ENCODE measurements at regions not wholly inside any gene's neighbourhood (a gene's known extent, or its start where the extent isn't known, plus 50 kb on each side); places are given as distances from the start of the nearest gene placed in this dataset.
A peak's percentile ranks its signal among the peaks of the same experiment; 100 is the strongest.

- no peak for DNase-seq (ENCODE audit: low read depth, low spot score)
These were observed 192.5 kb downstream of the NDFIP2 start for GRCh38 chr13:79673310-79673992.

DNA sequence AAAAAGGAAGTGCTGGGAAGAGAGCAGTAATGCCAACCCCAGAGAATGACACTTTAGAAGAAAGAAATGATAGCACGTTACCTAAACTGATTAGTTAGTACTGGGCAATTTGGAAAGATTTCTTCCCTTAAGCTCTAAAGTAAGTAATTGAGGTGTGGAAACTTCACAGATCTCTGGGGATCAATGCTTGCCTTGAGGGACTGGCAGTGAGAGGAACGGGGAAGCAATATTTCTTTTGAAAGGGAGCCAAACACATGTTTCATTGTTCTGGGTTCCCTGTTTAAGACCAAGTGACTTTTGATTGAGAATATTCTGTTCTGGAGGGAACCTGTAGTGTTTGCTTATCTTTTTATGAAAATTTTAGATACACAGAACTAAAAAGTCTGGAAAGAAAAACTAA, 190.5 kb downstream of the NDFIP2 start:
- DNase-seq (ENCODE audit: low read depth, low spot score) = no peak

DNA sequence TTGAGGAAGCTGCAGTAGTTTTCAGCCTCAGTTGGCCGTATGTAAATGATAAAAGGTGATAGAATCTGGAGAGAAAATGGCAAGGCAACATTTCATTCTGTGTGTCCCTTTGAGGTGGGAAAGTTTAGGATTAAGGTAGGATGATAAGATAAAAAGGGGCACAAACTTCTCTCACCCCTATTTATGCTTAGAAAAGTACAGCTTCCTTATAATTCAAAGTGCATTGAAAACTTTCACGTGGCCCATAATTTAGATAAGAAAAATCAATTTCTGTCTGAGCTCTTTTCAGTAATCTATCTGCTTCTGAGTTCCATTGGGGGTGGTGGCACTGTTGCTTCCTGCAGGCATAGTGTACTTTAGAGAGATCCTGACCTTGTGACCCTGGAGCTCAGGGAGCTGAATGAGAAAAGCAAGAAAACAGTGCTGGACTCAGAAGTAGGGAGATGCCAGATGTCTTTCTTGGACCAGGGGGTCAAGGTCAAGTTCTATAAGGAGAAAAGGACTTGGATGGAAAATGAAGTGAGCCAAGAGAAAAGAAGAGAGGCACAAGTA, 187.3 kb downstream of the NDFIP2 start:
- no peak for DNase-seq (ENCODE audit: low read depth, low spot score)

DNA sequence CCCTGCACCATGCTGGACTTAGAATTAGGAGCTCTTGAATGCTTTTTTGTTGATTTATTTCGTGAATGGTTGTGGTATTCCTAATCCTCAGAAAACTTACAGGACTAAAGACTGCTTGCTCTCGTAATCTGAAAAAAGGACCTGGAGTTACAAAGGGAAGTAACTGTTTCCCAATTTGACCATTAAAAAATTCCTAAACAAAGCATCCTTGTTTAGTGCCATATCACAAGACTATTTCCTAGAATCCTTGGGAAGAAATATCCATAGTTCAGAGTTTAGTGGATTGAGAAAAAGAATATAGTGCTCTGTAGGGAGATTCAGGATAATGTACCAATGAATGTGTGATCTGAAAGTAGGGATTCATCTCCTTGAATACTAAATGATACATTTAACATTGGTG, 186.8 kb downstream of the NDFIP2 start:
- DNase-seq (ENCODE audit: low read depth, low spot score) = no peak

- no peak for DNase-seq (ENCODE audit: low read depth, low spot score)
These were observed 183.2 kb downstream of the NDFIP2 start for GRCh38 chr13:79663977-79664636.

GRCh38 chr13:79663435-79663834, 182.5 kb downstream of the NDFIP2 start:
- no peak for DNase-seq (ENCODE audit: low read depth, low spot score)

GRCh38 chr13:79662882-79663281, 181.9 kb downstream of the NDFIP2 start:
- no peak for DNase-seq (ENCODE audit: low read depth, low spot score)

DNA sequence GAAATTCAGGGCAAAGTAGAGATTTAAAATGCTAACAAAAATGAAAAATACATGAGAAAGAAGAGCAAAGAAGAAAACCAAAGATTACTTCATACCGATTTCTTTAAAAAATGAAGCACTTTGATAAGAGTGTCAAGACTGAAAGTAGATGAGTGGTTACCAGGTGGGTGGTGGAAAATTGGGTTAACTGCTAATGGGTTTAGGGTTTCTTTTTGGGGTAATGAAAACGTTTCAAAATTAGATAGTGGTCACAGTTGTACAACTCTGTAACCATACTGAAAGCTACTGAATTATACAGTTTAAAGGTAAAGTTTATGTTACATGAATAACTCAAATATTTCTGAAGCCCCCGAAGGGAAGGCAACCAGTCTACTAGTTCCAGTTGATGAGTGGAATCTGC, 179.4 kb downstream of the NDFIP2 start:
- no peak for DNase-seq (ENCODE audit: low read depth, low spot score)

DNA sequence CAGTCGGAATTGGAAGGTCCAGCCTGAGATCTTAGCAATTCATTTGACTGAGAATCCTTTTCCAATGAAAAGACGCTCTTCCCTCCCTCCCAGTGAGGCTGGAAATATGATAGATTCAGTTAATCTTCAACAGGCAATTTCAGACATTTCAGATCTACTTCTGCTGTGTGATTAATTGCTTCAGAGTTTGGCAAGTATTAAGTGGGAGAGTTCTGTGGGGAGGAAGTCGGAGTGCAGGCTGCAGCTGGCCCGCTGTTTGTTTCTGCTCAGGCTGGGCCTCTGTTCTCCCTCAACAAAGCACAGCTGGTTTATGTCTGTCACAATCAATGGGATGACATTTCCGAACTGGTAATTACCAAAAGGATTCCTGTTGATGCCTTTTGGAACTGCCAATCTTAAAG, 178.2 kb downstream of the NDFIP2 start:
- DNase-seq (ENCODE audit: low read depth, low spot score) = peak; percentile 79

DNA sequence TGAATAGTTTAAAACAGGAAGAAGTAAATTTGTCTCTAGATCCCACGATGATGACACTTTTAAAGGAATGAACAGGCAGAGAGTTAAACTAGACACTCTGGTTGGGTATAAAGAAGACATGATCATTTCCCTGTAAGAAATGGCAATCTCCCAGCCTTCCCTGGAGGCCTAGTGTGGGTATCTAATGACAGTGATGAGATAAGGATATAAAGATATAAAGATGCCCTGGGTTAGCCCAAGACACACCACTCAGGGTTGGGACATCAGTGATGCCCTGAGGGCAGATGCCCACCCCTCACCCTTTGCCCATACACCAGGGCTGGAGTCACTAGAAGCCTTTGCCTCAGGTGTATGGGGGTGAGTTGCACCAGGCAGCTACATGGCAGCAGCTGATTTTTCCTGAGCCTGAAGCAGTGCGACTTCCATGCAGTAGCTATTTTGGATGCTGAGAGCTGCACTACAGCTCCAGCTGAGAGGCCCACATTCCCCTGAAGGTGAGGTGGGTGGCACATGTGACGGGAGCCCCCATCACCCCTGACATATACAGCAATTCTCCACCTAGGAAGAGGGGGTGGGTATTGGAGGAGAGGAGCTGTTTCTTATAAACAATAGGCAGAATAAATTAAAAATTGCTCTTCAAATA, 177.5 kb downstream of the NDFIP2 start:
- no peak for DNase-seq (ENCODE audit: low read depth, low spot score)

DNA sequence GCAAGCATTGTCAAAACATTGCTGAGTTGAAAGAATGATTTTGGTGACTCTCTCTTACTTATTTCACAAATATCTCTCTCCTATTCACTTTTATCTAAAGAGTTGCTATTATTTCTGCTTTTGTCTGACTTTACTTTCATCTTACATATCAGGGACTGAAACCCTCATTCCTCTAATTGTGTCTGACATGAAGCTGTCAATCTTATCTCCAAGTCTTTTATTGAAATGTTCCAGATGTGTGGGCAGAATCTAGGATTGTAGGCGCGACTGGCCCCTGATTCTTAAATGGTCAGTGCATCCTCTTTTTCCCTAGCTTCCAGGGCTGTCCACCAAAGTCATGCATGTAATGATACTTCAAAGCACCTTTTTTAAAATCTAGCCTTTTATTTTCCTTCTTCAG, 174.6 kb downstream of the NDFIP2 start:
- DNase-seq (ENCODE audit: low read depth, low spot score) = no peak

DNA sequence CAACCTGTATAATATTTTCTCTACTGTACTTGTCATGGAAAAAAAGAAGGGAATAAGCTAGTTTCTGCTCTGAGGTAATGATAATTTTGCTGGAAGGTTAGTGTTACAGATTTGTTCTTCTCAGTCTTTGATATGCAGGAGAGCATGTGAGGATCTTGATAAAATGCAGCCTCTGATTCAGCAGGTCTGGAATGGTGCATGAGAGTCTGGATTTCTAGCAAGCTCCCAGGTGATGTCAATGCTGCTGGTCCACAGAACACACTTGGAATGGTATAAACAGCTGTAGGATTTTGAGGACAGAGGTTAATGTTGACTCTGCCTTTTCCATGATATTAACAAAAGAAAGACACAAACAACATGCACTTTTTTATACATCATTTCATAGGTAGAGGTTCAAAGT, 173.6 kb downstream of the NDFIP2 start:
- peak; percentile 10 for DNase-seq (ENCODE audit: low read depth, low spot score)

GRCh38 chr13:79650688-79651087, 169.7 kb downstream of the NDFIP2 start:
- no peak for DNase-seq (ENCODE audit: low read depth, low spot score)

DNA sequence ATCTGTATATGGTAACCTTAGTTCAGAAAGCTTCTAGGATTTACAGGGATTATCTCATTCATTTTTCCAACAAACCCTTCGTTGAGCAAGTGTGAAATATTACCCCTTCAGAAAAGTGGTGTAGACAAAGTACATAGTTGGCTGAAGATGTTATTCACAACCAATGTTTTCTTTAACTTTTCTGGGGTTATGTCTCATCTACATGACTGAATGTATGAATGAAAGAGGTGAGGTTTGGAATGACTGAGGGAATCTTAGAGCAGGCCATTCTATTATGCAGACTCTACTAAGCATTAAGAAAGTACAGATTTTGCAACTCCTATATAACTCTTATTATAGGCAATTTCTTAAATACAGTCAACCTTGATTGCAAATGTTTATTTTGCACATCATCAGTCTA, 167.2 kb downstream of the NDFIP2 start:
- DNase-seq (ENCODE audit: low read depth, low spot score) = no peak

DNA sequence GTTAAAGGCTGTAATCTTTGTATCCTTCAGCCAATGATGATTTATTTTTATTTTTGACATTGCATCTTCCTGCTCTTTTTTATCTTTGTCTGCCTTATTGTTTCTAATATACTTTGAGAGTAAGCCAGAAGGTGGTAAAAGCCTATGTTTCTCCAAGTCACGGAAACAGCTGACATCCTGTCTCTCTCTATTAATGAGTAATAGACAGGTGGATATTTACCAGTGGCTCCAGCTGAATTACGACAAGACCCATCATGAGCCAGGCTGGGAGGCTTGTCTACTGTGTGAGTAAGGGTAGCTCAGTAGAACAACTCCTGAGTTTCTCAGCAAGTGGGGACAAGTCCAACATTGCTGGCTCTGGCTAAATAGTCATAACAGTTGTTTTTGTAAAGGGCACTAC, 166.6 kb downstream of the NDFIP2 start:
- no peak for DNase-seq (ENCODE audit: low read depth, low spot score)

DNA sequence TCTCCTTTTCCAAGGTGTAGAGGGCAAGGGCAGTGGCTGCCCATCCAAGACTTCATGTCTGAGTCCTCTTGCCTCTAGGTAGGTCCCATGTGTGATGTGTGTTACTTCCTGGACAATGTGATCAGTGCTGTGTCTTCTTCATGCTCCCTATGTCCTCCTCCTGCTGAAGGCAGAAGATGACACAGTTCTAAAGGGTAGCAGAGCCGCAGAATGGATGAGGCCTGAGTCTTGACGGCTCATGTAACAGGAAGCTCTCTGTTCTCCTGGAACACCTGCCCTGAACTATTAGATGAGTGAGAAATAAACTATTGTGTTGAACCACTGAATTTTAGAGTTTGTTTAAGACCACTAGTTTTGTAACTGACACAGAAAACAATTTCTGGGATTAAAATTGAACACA, 165.9 kb downstream of the NDFIP2 start:
- DNase-seq (ENCODE audit: low read depth, low spot score) = no peak

DNA sequence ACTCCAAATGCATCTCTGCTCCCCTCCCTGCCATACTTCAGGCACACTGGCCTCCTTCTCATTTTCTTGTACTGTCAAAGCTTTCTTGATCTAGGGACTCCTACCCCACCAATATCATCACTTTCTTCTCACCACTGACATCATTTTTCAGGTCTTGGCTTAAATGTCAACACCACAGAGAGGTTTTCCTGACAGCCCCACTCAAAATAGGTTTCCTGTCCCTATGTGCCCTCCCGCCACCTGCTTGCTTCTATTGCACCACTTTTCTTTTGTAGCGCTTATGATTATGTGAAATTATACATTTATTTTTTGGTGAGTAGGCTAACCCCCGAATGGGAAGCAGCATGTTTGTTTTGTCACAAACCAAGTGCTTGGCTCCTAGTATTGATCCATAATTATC, 164.6 kb downstream of the NDFIP2 start:
- no peak for DNase-seq (ENCODE audit: low read depth, low spot score)

DNA sequence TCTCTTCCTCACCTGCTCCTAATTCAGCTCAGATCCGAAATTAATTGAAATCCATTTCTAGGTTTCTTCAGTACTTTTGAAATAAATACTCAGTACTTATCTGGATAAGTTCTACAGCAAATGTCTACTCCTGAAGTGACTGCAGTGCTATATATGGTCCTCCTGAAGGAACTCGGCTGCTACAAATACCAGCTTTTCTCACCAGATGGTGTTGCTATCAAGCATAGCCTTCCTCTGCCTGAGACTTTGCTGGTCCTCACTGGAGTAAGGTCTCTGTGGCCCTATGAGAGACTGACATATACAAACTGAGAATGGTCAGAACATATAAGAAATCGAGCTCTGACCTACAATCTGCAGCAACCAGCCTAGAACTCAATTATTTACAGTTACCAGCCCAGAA, 161.6 kb downstream of the NDFIP2 start:
- DNase-seq (ENCODE audit: low read depth, low spot score) = peak; percentile 3

DNA sequence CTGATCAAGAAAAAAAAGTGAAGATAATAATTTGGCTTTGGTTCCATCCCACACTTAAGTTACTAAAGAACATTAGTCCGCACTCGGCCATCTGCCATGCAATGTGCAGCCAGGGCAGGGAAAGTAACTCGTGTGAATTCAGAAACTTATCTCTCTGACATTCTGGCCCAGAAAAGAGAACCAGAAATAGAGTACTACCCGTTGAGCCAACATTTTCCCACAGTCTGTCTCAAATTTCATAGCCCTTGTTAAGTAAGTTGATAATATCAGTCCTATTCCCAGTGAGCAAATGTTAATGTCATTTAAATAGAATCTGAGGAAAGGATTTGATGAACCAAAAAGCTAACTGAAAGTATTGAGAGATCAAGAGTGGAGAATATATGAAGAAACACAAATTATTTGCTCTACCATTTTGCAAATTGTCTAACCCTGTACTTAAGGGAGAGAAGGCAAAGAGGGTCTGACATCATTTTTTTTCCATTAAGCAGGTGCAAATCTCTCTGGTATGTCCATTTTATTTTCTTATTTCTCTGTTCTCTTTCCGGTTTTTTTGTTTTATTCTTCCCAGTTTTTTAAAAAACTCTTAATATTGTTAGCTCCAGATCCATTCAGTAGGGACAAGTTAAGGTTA, 156.3 kb downstream of the NDFIP2 start:
- no peak for DNase-seq (ENCODE audit: low read depth, low spot score)

DNA sequence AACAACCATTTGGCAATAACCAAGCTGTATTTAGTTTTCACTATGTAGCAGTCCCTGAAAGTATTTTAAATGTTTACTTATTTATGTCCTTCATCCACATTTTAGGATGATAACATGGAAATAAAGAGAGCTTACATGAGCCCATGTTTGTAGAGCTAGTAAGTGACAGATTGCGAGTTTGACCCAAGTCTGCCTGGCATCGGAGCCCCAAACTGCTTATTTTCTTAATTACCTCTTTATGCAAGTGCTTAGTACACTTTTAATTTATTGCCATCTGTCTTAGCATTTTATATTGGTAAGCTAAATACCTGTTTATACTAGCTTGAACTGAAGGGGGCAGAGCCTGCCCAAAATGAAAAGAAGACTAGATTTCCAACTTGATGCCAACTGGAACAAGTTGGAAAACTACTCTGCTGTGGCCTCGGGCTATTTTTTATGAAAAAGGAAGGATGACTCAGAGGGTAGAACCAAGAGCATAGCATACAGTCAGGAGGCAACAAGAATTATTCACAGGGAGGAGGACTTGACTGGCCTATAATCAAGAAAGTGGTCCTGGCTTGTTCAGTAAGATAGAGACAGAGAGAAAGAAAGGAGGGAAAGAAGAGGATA, 150.2 kb downstream of the NDFIP2 start:
- peak; percentile 10 for DNase-seq (ENCODE audit: low read depth, low spot score)

DNA sequence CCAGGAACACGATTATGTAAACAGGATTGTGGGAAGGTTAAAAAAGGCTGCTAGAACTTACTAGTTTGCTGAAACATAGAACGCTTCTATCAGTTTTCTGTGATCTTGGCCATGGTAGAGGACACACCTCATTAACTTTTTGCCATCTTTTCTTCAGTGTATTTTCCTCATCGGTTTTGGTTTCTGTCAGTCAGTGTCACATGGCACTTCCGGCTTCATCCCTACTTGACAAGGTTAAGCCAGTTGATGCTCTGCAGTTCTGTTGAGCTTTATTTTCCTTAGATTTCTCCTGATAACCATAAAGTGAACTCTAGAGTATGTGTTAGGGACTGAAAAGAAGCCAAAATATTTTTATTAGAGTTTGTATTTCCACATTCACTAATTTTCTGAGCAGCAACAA, 147.5 kb downstream of the NDFIP2 start:
- DNase-seq (ENCODE audit: low read depth, low spot score) = peak; percentile 6

GRCh38 chr13:79626924-79627323, 146.0 kb downstream of the NDFIP2 start:
- DNase-seq (ENCODE audit: low read depth, low spot score) = no peak

All from ELF-1 (cell line).